ENCODE measurements at regions not wholly inside any gene's neighbourhood (a gene's known extent, or its start where the extent isn't known, plus 50 kb on each side); places are given as distances from the start of the nearest gene placed in this dataset.
"Not testable (repeated sequence)": the region's sequence is repeated elsewhere in the genome, so short reads cannot be mapped to it uniquely, and the experiment has no call there.

DNA sequence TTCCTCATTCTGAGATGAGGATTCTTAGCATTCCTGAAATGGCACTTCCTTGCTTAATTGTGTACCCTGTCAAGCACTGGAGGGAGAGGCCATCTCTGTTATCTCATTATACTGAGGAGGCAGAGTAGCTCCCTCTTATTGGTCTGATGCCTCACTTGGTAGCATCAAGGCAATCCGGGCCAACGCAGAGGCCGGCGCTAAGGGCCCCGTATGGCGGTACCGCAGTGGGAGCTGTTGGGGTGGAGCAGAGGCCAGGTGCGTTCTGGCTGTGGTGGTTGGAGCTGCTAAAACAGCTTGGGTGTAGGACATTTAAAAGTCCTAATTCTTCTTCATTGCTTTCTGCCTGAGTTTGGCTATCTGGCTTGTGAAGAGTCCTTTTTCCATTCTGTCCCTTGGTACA, 333.7 kb upstream of the NPAP1 start:
- FAIRE-seq; DNase-seq (ENCODE audit: insufficient read length, low spot score): not testable (repeated sequence)

DNA sequence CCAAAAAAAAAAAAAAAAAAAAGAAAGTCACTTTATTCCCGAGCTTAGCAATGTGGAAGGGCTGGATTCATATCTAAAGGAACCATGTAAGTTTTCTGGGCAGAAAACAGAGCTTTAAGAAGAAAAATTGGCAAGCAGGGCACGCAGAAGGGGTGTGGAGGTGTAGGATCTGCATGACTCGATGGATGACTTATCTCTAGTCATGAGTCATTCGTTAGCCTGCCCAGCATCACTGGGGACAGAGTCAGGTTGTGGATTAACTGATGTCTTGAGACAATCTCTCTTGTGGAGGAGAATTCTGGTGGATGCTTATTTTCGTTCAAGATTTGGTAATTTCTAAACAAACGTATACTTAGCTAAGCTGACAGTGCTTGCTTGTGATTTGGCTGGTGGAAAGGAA, 322.8 kb upstream of the NPAP1 start:
- not testable (repeated sequence) for FAIRE-seq; DNase-seq (ENCODE audit: insufficient read length, low spot score)

DNA sequence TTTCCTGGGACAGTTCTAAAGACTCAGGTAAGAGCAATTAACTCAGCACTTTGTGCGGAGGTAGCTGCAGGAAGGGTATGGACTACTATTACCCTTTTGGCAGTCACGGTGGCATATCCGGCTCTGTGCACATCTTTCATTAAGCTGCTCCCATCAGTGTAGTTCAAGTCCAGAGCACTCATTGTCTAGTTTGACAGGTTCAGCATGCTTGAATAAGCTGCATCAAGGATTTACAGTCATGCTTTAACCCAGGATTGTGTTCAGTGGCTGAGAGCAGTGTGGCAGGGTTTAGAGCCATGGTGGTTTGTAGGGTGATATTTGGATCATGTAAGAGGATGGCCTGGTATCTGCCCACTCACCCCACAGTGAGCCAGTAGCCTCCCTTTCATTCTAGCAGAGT, 294.5 kb upstream of the NPAP1 start:
- FAIRE-seq; DNase-seq (ENCODE audit: insufficient read length, low spot score): not testable (repeated sequence)

DNA sequence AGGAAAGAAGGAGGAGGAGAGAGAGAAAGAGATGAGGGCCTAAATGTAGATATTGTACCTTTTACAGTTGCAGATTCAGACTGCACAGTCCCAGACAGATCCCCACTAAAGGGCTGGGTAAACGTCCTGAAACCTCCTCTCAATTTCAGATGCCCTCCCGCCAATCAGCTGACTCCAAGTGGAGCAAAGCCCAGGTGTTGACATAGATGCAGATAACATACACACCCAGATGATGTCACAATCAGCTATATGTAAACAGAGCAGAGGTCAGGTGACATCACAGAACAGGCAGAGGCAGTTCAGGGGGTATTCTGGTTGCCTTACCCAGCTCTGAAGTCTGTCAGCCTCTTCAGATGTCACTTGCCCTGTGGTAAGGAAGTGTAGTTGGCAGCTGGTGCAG, 290.3 kb upstream of the NPAP1 start:
- not testable (repeated sequence) for DNase-seq (ENCODE audit: insufficient read length, low spot score); FAIRE-seq

DNA sequence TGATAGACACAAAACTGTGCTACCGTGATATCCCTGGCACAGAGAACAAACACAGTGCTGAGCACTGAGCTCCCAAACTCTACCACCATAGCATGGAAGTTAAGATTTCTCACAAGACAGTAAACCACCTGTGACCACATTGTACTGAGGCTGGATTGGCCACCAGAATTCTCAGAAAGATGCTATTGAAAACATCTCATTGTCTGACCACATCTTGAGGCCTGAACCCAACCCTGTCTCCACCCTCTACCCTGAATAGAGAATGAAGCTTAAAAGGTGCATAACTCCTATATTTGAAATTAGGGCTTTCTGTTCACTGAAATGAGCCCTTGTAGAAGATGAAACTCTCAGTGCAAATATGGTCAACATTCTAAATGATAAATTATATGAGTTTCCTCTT, 281.3 kb upstream of the NPAP1 start:
- no peak for DNase-seq (ENCODE audit: insufficient read length, low spot score)
- TF ChIP-seq, protein P1, sequence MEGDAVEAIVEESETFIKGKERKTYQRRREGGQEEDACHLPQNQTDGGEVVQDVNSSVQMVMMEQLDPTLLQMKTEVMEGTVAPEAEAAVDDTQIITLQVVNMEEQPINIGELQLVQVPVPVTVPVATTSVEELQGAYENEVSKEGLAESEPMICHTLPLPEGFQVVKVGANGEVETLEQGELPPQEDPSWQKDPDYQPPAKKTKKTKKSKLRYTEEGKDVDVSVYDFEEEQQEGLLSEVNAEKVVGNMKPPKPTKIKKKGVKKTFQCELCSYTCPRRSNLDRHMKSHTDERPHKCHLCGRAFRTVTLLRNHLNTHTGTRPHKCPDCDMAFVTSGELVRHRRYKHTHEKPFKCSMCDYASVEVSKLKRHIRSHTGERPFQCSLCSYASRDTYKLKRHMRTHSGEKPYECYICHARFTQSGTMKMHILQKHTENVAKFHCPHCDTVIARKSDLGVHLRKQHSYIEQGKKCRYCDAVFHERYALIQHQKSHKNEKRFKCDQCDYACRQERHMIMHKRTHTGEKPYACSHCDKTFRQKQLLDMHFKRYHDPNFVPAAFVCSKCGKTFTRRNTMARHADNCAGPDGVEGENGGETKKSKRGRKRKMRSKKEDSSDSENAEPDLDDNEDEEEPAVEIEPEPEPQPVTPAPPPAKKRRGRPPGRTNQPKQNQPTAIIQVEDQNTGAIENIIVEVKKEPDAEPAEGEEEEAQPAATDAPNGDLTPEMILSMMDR (IDR thresholded peaks at IDR 0.05; ENCODE audit: insufficient read depth, missing control alignments): no peak
- no peak for FAIRE-seq

DNA sequence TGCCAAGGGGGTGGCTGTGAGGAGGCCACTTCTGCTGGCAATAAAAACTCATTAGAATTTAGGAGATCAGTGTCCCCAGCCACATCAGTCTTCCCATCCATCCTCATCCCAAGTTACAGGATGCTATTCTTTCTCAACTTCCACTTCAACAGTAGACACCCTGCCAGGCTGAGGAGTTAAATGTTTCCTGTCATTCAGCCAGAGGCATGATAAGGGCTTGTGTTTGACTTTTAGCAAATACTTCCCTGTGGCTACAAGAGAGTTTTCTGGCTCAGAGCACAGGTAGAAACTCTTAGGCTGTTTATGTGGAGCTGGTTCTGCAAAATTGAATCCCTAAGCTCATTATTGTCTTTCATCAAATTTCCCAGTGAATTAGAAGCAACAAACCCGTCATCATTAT, 262.9 kb upstream of the NPAP1 start:
- not testable (repeated sequence) for FAIRE-seq; DNase-seq (ENCODE audit: insufficient read length, low spot score)

DNA sequence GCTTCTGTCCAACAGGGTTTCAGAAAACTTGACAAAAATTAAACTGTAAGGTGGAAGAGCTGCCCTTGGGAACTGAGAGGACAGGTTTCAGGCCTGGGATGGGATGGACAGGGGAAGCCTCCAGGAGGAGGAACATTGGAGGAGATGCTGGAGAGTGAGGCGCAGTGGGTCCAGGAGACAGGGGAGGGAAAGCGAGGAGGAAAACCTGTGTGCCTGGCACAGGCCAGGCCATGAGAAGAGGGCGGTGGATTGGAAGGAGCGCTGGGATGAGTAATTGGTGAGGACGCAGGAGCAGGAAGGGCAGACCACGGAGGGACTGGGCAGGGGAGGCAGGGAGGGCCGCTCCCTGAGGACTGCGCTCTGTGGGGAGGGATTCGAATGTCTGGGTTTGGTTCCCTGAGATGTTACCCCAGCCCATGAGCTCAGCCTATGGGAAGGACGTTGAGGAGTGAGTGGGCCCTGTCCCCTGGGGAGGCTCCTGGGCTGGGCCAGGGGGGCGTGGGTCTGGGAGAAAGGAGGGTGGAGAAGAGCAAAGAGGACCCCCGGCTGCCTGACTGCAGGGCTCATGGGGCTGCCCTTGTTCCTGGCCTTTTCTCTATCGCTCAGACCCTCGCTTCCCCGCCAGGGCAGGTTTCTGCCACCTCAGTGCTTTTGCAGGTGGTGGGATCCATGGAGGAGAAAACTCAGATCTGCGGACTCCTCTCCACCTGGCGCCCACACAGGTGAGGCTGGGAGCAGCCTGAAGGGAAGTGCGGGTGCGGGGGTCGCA, 249.1 kb upstream of the NPAP1 start:
- not testable (repeated sequence) for FAIRE-seq

DNA sequence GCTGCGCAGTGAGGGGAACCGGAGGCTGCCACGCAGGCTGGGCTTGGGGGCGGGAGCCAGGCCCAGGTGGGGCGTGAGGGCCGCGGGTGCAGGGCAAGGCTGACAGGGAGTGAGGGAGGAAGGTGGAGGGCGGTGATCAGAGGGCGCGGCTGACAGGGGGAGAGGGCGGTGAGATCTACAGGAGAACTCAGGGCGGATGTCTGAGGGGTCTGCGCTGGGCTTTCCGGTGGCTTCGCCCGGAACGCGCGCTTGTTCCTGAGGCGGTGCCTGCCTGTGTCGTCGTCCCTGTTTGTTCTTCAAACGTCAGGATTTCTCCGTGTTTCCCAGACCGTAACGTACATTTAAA, 248.5 kb upstream of the NPAP1 start:
- not testable (repeated sequence) for DNase-seq (ENCODE audit: insufficient read length, low spot score)

More for the DNA sequence above, 249.1 kb upstream of the NPAP1 start:
- DNase-seq (ENCODE audit: insufficient read length, low spot score): not testable (repeated sequence)

DNA sequence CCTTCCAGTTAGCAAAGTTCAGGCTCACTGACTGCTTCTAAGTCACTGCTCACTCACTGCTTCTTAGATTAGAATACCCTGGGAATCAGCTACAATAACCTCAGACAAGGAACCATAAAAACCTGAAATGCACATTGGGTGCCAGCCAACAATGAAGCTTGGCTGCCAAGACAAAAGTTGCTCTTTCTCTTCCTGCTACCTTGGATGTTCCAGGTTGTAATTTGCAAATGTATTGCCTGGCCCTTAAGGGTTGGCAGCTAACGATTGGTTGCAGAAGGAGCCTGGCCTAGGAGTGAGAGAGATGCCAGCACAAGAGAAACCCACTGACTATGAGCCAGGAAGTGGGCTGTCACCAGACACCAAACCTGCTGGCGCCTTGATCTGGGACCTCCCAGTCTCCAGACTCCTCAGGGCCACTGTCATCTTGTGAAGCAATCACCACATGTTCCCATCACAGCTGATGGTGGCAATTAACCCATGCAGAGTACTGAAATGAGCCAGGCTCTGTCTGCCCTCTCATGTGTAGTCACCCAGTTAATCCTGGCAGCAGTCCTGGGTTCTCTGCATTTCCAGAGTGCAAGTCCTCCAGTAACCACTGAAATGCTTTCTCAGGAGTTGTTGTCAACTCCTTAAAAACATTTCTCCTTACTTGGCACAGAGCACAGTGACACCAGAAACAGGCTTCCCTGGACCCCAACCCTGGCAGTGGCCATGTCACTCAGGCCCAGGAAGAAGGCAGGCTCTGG, 240.3 kb upstream of the NPAP1 start:
- FAIRE-seq; DNase-seq (ENCODE audit: insufficient read length, low spot score): not testable (repeated sequence)

More for the DNA sequence above, 248.5 kb upstream of the NPAP1 start:
- FAIRE-seq: not testable (repeated sequence)

DNA sequence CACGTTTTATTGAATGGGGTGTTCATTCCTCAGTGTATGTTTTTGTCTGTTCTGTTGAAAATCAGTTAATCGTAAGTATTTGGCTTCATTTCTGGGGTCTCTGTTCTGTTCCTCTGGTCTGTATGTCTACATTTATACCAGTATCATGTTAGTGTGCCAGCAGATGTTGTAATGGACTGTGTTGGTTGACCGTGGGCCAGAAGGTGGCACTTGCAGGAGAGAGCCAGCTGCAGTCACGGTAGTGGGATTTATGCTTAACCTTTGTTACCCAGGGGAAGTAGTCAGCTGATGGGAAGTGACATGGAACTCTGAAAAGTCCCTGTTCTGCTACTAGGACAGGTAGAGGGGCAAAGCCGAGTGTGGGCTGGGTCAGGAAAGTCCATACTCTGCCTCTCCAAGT, 238.3 kb upstream of the NPAP1 start:
- not testable (repeated sequence) for DNase-seq (ENCODE audit: insufficient read length, low spot score); FAIRE-seq

DNA sequence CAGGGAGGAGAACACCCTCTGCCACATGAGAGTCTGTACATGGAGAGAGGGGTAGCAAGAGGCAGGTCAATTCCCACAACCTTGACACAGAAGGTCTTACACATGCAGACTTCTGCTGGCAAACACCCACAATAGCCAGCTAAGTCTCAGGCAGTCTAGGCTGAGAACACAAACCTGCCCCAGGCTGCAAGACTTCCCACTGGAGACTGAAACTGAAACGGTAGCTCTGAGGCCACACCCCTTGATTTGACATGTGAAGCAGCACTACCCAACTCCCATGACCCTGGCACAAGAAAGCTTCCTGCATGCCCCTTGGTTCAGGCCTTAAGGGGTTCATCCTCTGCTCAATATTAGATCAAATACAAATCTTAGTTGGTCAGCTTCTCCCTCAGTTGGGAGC, 237.8 kb upstream of the NPAP1 start:
- FAIRE-seq: not testable (repeated sequence)

DNA sequence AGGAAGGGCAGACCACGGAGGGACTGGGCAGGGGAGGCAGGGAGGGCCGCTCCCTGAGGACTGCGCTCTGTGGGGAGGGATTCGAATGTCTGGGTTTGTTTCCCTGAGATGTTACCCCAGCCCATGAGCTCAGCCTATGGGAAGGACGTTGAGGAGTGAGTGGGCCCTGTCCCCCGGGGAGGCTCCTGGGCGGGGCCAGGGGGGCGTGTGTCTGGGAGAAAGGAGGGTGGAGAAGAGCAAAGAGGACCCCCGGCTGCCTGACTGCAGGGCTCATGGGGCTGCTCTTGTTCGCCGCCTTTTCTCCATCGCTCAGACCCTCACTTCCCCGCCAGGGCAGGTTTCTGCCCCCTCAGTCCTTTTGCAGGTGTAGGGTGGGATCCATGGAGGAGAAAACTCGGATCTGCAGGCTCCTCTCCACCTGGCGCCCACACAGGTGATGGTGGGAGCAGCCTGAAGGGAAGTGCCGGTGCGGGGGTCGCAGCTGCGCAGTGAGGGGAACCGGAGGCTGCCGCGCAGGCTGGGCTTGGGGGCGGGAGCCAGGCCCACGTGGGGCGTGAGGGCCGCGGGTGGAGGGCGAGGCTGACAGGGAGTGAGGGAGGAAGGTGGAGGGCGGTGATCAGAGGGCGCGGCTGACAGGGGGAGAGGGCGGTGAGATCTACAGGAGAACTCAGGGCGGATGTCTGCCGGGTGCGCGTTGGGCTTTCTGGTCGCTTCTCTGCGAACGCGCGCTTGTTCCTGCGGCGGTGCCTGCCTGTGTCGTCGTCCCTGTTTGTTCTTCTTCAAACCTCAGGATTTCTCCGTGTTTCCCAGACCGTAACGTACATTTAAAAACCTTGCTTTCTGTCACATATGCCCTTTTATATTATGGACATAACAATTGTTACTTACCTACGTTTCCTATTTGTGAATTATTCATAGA, 198.2 kb upstream of the NPAP1 start:
- DNase-seq (ENCODE audit: insufficient read length, low spot score); FAIRE-seq: not testable (repeated sequence)

More for the DNA sequence above, 237.8 kb upstream of the NPAP1 start:
- not testable (repeated sequence) for DNase-seq (ENCODE audit: insufficient read length, low spot score)

DNA sequence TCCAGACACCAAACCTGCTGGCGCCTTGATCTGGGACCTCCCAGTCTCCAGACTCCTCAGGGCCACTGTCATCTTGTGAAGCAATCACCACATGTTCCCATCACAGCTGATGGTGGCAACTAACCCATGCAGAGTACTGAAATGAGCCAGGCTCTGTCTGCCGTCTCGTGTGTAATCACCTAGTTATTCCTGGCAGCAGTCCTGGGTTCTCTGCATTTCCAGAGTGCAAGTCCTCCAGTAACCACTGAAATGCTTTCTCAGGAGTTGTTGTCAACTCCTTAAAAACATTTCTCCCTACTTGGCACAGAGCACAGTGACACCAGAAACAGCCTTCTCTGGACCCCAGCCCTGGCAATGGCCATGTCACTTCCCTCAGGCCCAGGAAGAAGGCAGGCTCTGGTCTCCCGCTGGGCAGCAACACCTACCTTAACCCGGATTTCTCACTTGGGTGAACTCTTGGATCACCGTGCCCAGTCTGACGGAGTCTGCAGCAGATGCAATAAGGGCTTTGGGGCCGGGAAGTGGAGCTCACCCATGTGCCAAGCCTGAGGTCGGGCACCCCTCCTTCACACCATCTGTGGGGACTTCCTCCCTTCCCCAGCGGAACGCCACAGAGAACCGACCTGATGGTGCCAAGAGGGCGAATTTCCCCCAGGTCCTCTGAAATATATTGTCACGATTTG, 189.5 kb upstream of the NPAP1 start:
- FAIRE-seq; DNase-seq (ENCODE audit: insufficient read length, low spot score): not testable (repeated sequence)

DNA sequence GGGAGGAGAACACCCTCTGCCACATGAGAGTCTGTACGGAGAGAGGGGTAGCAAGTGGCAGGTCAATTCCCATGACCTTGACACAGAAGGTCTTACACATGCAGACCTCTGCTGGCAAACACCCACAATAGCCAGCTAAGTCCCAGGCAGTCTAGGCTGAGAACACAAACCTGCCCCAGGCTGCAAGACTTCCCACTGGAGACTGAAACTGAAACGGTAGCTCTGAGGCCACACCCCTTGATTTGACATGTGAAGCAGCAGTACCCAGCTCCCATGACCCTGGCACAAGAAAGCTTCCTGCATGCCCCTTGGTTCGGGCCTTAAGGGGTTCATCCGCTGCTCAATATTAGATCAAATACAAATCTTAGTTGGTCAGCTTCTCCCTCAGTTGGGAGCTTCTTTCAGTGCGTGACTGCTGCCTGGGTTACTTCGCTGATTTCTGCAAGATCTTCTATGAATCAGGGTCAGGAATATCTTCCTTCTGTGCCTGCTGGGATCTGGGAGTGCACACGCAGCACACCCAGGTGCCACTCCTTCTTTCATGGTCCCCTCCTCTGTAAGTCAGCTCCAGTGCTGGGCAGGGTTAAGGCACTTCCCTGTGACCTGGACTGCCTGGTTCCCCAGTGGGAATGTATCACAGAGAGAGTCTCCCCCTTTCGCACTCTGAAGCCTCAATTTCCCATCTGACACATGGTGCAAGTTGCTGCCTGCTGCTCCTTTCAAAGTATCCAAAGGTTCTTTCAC, 187.2 kb upstream of the NPAP1 start:
- not testable (repeated sequence) for FAIRE-seq; DNase-seq (ENCODE audit: insufficient read length, low spot score)

DNA sequence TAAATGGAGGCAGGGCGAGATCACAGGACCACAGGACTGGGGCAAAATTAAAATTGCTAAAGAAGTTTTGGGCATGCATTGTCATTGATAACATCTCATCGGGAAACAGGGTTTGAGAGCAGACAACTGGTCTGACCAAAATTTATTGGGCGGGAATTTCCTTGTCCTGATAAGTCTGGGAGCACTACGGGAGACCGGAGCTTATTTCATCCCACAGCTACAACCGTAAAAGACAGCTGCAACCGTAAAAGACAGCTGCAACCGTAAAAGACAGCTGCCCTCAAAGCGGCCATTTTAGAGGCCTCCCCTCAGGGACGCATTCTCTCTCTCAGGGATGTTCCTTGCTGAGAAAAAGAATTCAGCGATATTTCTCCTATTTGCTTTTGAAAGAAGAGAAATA, 170.4 kb upstream of the NPAP1 start:
- FAIRE-seq; DNase-seq (ENCODE audit: insufficient read length, low spot score): not testable (repeated sequence)

DNA sequence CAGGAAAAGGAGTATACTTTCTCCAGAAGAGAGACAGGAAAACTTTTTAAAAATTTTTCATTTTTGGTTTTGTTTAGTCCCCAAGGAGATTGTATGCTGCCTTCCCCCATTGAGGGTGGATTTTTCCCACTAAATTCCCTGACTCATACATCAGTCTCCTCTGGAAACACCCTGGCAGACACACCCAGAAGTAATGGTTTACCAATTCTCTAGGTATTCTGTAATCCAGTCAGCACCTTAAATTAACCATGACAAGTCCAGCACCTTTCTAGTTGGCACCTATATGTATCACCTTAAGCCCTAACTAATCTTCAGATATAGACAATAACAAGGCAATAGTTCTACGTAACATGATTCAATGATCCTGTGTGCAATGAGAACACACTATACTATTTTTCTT, 165.9 kb upstream of the NPAP1 start:
- not testable (repeated sequence) for FAIRE-seq; DNase-seq (ENCODE audit: insufficient read length, low spot score)

DNA sequence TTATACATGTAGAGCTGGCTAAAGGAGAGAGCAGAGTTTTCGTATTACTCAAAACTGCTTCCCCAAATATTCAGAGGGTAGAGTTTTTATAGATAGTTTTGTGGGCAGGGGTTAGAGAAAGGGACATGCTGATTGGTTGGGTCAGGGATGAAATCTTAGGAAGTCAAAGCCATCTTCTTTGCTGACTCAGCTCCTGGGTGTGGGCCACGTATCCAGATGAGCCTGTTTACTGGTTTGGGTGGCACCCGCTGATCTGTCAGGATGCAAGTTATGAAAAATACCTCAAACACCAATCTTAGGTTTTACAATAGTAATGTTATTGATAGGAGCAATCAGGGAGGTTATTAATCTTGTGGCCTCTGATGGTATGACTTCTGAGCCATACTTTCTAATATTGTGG, 164.0 kb upstream of the NPAP1 start:
- FAIRE-seq; DNase-seq (ENCODE audit: insufficient read length, low spot score): not testable (repeated sequence)

Measured in D721Med (cell line).